GM21447 (cell line): ENCODE measurements at regions not wholly inside any gene's neighbourhood (a gene's known extent, or its start where the extent isn't known, plus 50 kb on each side); places are given as distances from the start of the nearest gene placed in this dataset.

Experiments
- ATAC-seq: cut with Tn5 transposase; IDR thresholded peaks from one replicate; pipeline ENCODE4 v1.9.1; 2021; ENCODE audit not compliant: unreplicated experiment

- ATAC-seq, result no peak
Measured at GRCh38 chr3:43865887-43866528, 175.3 kb downstream of the ABHD5 start.

- ATAC-seq, result no peak
Measured at GRCh38 chr3:43866529-43867353, 176.0 kb downstream of the ABHD5 start.

- ATAC-seq, result no peak
Measured at GRCh38 chr3:43867436-43868072, 176.8 kb downstream of the ABHD5 start.

GRCh38 chr3:43869491-43869890 is 178.8 kb downstream of the ABHD5 start:
- ATAC-seq, result no peak

- ATAC-seq, result no peak
Measured at GRCh38 chr3:43870120-43870519, 179.4 kb downstream of the ABHD5 start.

- ATAC-seq, result no peak
Measured at GRCh38 chr3:43870844-43871626, 180.3 kb downstream of the ABHD5 start.

GRCh38 chr3:43871627-43872245 is 181.0 kb downstream of the ABHD5 start:
- ATAC-seq, result no peak

GRCh38 chr3:43872301-43872700 is 181.6 kb downstream of the ABHD5 start:
- ATAC-seq, result no peak

GRCh38 chr3:43872901-43873300 is 182.2 kb downstream of the ABHD5 start:
- no peak for ATAC-seq

- no peak for ATAC-seq
Measured at GRCh38 chr3:43873723-43874122, 183.0 kb downstream of the ABHD5 start.

- no peak for ATAC-seq
Measured at GRCh38 chr3:43874290-43874689, 183.6 kb downstream of the ABHD5 start.

- ATAC-seq, result no peak
Measured at GRCh38 chr3:43874731-43875130, 184.0 kb downstream of the ABHD5 start.

- no peak for ATAC-seq
Measured at GRCh38 chr3:43876648-43877047, 185.9 kb downstream of the ABHD5 start.

- no peak for ATAC-seq
Measured at GRCh38 chr3:43879166-43879565, 188.4 kb downstream of the ABHD5 start.

GRCh38 chr3:43882976-43883680 is 192.4 kb downstream of the ABHD5 start:
- ATAC-seq, result no peak

- ATAC-seq, result no peak
Measured at GRCh38 chr3:43883729-43884396, 193.1 kb downstream of the ABHD5 start.

GRCh38 chr3:43884581-43884980 is 193.8 kb downstream of the ABHD5 start:
- ATAC-seq, result no peak

- ATAC-seq, result no peak
Measured at GRCh38 chr3:43885908-43886618, 195.3 kb downstream of the ABHD5 start.

GRCh38 chr3:43892061-43892460 is 201.3 kb downstream of the ABHD5 start:
- peak; percentile 30 for ATAC-seq
